ENCODE measurements at regions not wholly inside any gene's neighbourhood (a gene's known extent, or its start where the extent isn't known, plus 50 kb on each side); places are given as distances from the start of the nearest gene placed in this dataset.

DNA sequence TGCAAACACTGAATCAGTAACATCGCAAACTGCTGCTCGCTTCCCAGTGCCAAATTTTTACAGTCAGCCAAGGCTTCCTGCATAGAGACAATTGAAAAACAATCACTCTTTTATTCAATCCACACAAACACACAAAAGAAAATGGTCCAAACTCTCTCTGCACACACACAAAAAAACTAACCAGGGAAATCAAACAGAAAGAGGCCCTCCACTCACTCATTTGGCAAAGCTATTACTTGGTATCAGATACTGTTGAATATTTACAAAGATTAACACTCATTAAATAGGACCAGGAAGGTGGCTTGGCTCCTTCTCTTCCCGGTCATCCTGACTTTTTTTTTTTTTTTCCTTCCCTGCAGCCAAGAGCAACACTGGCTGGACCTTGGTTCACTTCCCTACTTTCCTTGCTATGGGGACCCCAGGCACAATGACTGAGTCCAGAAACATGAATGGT lies 62.4 kb upstream of the SPATA12 start:
- TF ChIP-seq EZH2phosphoT487 (IDR thresholded peaks at IDR 0.05; ENCODE audit: insufficient read depth, low read depth), result no peak
- no peak for TF ChIP-seq EZH2 (IDR thresholded peaks at IDR 0.05; ENCODE audit: insufficient read depth, poor library complexity, severe bottlenecking)
